Gastroesophageal sphincter (tissue), 4 donors: ENCODE measurements at regions not wholly inside any gene's neighbourhood (a gene's known extent, or its start where the extent isn't known, plus 50 kb on each side); places are given as distances from the start of the nearest gene placed in this dataset.

Source experiments
- ATAC-seq: fragments of 150-250 bp; one replicate; pipeline ENCODE4 v1.9.1; 2016; ENCODE audit warnings: mild to moderate bottlenecking, moderate library complexity
- H3K27ac ChIP-seq, 4 donors: fragments of 200-600 bp; sonication (generic) in 3 of 4; 1 replicate in 3 of 4; 2 replicates in 1 of 4; pipeline ENCODE4 v1.5.1; 2016 to 2019
- H3K27me3 ChIP-seq: fragments of 200-600 bp; sonication (generic); one replicate; pipeline ENCODE4 v1.5.1; 2019
- H3K36me3 ChIP-seq, 2 donors: fragments of 200-600 bp; sonication (generic); one replicate each; pipeline ENCODE4 v1.5.1; 2019; ENCODE audit warnings: control low read depth in 1 of 2
- H3K4me1 ChIP-seq, 3 donors: fragments of 200-600 bp; sonication (generic); 1 replicate in 2 of 3; 2 replicates in 1 of 3; pipeline ENCODE4 v1.5.1; 2016 to 2019; ENCODE audit warnings: control low read depth in 2 of 3
- H3K4me3 ChIP-seq, 2 donors: fragments of 200-600 bp; sonication (generic); one replicate each; pipeline ENCODE4 v1.5.1; 2019; ENCODE audit warnings: mild to moderate bottlenecking in 1 of 2, moderate library complexity in 1 of 2
- H3K9me3 ChIP-seq, 3 donors: fragments of 200-600 bp; sonication (generic); one replicate each; pipeline ENCODE4 v1.5.1; 2017 to 2019; ENCODE audit warnings: control low read depth in 2 of 3
- EP300 ChIP-seq: sonication (generic); formaldehyde crosslinking; IDR thresholded peaks from one replicate; pipeline ENCODE4 v1.6.1; 2017; ENCODE audit warnings: antibody characterized with exemption, mild to moderate bottlenecking
- POLR2A ChIP-seq, 2 donors: fragments of 450-650 bp; IDR thresholded peaks; one replicate each; pipeline ENCODE4 v1.6.1; 2017; ENCODE audit warnings: antibody characterized with exemption in 2 of 2, mild to moderate bottlenecking in 2 of 2, moderate library complexity in 1 of 2
- POLR2AphosphoS5 ChIP-seq: sonication (generic); formaldehyde crosslinking; IDR thresholded peaks from one replicate; pipeline ENCODE4 v1.6.1; 2017; ENCODE audit warnings: antibody characterized with exemption
- WGBS, 2 donors: methylation state at CpG; one replicate each; pipeline ENCODE4 v1.1.5; 2018; ENCODE audit warnings: low coverage in 1 of 2; 5-methylcytosine and 5-hydroxymethylcytosine counted together
- TF ChIP-seq, protein P1 (sequence below), 4 experiments: fragments of 200-600 bp in 2 of 4; fragments of 450-650 bp in 2 of 4; sonication (generic) in 1 of 4; IDR thresholded peaks; one replicate each; pipeline ENCODE4 v1.5.1; 2017 to 2019; ENCODE audit warnings: antibody characterized with exemption in 4 of 4, mild to moderate bottlenecking in 2 of 4, moderate library complexity in 2 of 4

DNA sequence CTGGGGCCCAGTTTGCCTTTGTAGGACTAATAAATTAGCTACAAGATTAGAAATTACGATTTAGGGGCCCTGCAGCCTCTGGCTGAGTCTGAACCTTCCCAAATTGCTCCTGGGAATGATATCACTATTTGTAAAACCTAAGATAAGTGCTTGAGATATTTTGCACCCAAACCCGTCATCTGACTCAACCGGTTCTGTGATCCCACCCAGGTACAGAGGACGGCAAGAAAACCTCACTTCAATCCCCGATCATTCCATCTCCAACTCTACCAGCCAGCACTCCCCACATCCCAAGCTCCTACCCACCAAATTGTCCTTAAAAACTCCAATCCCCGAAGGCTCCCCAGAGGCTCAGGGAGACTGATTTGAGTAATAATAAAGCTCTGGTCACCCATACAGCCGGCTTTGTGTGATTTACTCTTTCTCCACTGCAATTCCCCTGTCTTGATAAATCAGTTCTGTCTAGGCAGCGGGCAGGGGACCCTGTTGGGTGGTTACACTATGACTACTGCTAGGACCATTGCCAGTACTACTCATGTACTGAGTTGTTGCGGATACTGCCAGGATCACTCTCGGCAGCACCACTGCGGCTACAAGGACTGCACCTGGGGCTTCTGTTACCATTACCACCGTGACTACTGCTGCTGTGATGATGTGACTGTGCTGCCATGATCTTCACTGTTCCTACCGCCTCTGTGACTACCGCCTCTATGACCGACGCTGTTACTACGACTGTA lies 73.1 kb downstream of the IRF8 start:
- WGBS, 2 donors = 93 to 94% methylated on average over 9 to 14 of the region's 17 CpGs
- ATAC-seq = no peak
- Histone ChIP-seq H3K4me1 (peaks cover 0 to 11% (median 0%) of the 10 kb centered on the region in 3 donors), H3K4me3 (no peak overlapping the region), H3K36me3 (no peaks in the 10 kb centered on the region), H3K27me3 (no peaks in the 10 kb centered on the region), H3K27ac (no peak overlapping the region), H3K9me3 (no peaks in the 10 kb centered on the region)
- TF ChIP-seq EP300 (no peak), POLR2A (IDR thresholded peaks at IDR 0.05) (no peak), POLR2AphosphoS5 (no peak)
- TF ChIP-seq, protein P1, sequence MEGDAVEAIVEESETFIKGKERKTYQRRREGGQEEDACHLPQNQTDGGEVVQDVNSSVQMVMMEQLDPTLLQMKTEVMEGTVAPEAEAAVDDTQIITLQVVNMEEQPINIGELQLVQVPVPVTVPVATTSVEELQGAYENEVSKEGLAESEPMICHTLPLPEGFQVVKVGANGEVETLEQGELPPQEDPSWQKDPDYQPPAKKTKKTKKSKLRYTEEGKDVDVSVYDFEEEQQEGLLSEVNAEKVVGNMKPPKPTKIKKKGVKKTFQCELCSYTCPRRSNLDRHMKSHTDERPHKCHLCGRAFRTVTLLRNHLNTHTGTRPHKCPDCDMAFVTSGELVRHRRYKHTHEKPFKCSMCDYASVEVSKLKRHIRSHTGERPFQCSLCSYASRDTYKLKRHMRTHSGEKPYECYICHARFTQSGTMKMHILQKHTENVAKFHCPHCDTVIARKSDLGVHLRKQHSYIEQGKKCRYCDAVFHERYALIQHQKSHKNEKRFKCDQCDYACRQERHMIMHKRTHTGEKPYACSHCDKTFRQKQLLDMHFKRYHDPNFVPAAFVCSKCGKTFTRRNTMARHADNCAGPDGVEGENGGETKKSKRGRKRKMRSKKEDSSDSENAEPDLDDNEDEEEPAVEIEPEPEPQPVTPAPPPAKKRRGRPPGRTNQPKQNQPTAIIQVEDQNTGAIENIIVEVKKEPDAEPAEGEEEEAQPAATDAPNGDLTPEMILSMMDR (IDR thresholded peaks at IDR 0.05) = no peak

DNA sequence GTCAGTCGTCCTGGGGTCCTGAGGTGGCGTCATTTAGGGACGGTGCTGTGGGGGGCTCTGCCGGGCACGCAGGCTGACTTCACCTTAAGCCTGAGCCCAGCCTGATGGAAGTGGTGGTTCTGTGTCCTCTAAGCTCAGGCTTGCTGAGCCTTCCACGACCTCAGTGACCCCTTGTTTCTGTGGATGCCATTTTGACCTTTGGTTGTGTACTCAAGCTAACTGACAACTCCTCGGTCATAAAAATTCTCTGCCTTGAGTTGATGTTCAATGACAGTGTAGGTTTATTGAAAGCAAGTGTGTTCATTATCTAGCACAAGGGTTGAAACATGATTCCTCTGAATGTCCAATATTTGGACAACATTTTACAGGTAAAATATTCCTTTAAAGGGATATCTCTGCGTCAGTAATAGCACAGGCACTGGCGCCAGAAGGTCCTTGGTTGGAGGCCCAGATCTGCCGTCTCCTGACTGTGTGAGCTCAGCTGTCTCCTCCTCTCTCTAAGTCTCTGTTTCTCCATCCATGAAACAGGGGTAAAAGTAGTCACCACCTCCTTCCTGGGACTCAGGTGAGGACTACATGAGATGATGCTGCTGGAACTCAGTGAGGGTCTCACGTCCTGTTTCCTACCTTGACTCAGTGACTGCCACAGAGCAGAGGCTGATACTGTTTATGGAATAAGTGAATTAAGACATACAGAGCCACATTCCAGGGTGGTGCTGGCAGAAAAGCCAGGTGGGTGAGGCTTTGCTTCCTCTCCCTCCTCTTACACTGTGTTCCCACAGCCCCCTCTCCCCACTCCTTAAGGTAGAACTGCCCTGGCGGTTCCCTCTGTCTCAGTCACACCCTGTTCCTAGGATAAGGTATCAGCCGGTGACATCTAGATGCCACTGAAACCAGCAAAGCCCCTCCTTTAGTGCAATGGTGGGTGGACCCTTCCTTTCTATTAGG lies 75.7 kb downstream of the IRF8 start:
- peaks cover 13% of the 10 kb centered on the region for H3K27me3 ChIP-seq
- H3K4me1 ChIP-seq = peaks cover 0 to 3% (median 0%) of the 10 kb centered on the region in 3 donors
- 62 to 75% methylated on average over 4 to 5 of the region's 13 CpGs for WGBS, 2 donors
- H3K4me3 ChIP-seq = no peak overlapping the region
- H3K36me3 ChIP-seq = no peaks in the 10 kb centered on the region
- H3K9me3 ChIP-seq = no peaks in the 10 kb centered on the region
- no peak overlapping the region for H3K27ac ChIP-seq
- TF ChIP-seq, protein P1 (IDR thresholded peaks at IDR 0.05) = no peak
- no peak for TF ChIP-seq EP300
- ATAC-seq = no peak

DNA sequence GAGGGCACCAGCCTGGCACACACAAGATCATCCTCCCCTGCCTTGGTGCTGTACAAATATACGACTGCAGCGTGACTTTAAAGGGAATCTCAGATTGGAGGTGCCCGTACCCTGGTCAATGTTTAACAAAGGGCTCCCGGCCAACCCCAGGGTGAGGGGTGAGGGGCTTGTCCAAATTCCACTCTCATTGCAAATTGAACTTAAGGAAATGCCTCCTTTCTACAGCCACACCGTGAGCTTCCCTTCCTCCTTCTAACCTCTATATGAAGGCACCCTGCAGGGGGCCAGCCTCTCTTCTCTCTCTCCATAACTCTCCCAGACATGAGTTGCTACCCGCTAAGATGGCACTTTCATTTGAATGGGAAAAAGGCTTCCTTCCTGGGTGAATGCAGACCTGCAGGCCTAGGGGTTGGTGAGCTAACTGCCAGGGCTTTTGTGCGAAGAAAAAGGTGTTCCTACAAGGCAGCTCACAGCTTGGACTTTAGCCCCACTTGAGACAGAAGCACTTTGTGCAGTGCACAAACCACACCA lies 76.6 kb downstream of the IRF8 start:
- ATAC-seq = no peak
- no peaks in the 10 kb centered on the region for H3K4me1 ChIP-seq
- 92 to 95% methylated on average over 3 to 5 of the region's 7 CpGs for WGBS, 2 donors

DNA sequence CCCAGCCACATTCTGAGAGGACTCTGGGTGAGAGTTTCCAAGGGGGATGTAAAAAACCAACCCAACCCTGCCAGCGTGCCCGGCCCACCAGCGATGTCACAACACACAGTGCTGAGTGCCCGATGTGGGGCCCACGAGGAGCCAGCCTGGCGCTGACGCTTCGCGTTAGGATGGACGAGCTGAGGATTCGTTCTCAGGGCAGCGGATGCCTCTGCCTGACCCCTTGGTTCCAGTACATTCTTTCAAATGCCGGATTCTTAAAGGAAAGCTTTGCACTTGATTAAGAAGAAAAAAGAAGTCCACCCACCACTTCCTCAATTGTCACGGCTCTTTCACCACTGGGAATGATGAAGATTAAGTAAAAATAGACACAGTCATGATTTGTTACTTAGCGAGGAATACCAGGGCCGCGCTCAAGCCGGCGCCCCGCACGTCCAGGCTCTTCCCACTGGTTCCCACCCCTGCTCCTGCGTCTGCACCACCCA lies 79.4 kb downstream of the IRF8 start:
- WGBS, 2 donors = 73 to 74% methylated on average over 13 to 20 of the region's 22 CpGs
- no peak overlapping the region for H3K4me3 ChIP-seq
- H3K27ac ChIP-seq = no peak overlapping the region
- no peak for ATAC-seq
- H3K27me3 ChIP-seq = peaks cover 21% of the 10 kb centered on the region
- no peaks in the 10 kb centered on the region for H3K36me3 ChIP-seq
- no peaks in the 10 kb centered on the region for H3K4me1 ChIP-seq
- H3K9me3 ChIP-seq = no peaks in the 10 kb centered on the region
- no peak for TF ChIP-seq POLR2A (IDR thresholded peaks at IDR 0.05)
- no peak for TF ChIP-seq POLR2AphosphoS5
- no peak for TF ChIP-seq EP300
- TF ChIP-seq, protein P1 (IDR thresholded peaks at IDR 0.05) = no peak

More for the DNA sequence above, 76.6 kb downstream of the IRF8 start:
- Histone ChIP-seq H3K36me3 (no peaks in the 10 kb centered on the region), H3K27ac (no peak overlapping the region), H3K27me3 (peaks cover 19% of the 10 kb centered on the region), H3K9me3 (no peaks in the 10 kb centered on the region), H3K4me3 (no peak overlapping the region)
- TF ChIP-seq, protein P1 (IDR thresholded peaks at IDR 0.05) = no peak
- TF ChIP-seq POLR2A (IDR thresholded peaks at IDR 0.05) (no peak), EP300 (no peak), POLR2AphosphoS5 (no peak)
